Heart left ventricle (tissue), 16 donors: ENCODE measurements at regions not wholly inside any gene's neighbourhood (a gene's known extent, or its start where the extent isn't known, plus 50 kb on each side); places are given as distances from the start of the nearest gene placed in this dataset.

Experiments used
- ATAC-seq, 4 donors: fragments of 200-7000 bp; cut with Tn5 transposase; one replicate each; pipeline ENCODE4 v1.9.1; 2020 to 2022; ENCODE audit warnings: moderate library complexity in 4 of 4, mild to moderate bottlenecking in 3 of 4, moderate number of reproducible peaks in 1 of 4
- DNase-seq, 5 donors: peaks; one replicate each; pipeline ENCODE4 v3.0.0-alpha.2; 2020
- H3K27ac ChIP-seq, 12 donors: fragments of 200-600 bp; sonication (generic) in 4 of 12; one replicate each; pipeline versions ENCODE4 v1.5.0 to v1.8.0; 2016 to 2022; ENCODE audit warnings: mild to moderate bottlenecking in 2 of 12
- H3K27me3 ChIP-seq, 9 donors: fragments of 200-600 bp; sonication (generic) in 2 of 9; one replicate each; pipeline versions ENCODE4 v1.5.1 to v1.8.0; 2016 to 2022; ENCODE audit warnings: mild to moderate bottlenecking in 3 of 9
- H3K36me3 ChIP-seq, 9 donors: fragments of 200-600 bp; sonication (generic) in 2 of 9; one replicate each; pipeline versions ENCODE4 v1.5.0 to v1.8.0; 2018 to 2022; ENCODE audit warnings: mild to moderate bottlenecking in 2 of 9
- H3K4me1 ChIP-seq, 12 donors: fragments of 200-600 bp; sonication (generic) in 4 of 12; one replicate each; pipeline versions ENCODE4 v1.5.0 to v1.8.0; 2016 to 2022; ENCODE audit warnings: mild to moderate bottlenecking in 3 of 12
- H3K4me3 ChIP-seq, 12 donors: fragments of 200-600 bp; sonication (generic) in 4 of 12; one replicate each; pipeline versions ENCODE4 v1.5.0 to v1.8.0; 2017 to 2022; ENCODE audit warnings: mild to moderate bottlenecking in 9 of 12, moderate library complexity in 4 of 12
- H3K9me3 ChIP-seq, 12 donors: fragments of 200-600 bp; sonication (generic) in 4 of 12; one replicate each; pipeline versions ENCODE4 v1.5.0 to v1.8.0; 2016 to 2022; ENCODE audit warnings: mild to moderate bottlenecking in 1 of 12
- CTCF ChIP-seq, 12 donors: fragments of 200-600 bp; sonication (generic) in 4 of 12; IDR thresholded peaks; one replicate each; pipeline versions ENCODE4 v1.5.0 to v1.8.0; 2018 to 2022; ENCODE audit warnings: antibody characterized with exemption in 12 of 12, mild to moderate bottlenecking in 5 of 12
- POLR2A ChIP-seq, 2 donors: fragments of 450-650 bp; IDR thresholded peaks; one replicate each; pipeline ENCODE4 v1.6.1; 2017; ENCODE audit warnings: antibody characterized with exemption in 2 of 2, mild to moderate bottlenecking in 2 of 2, moderate library complexity in 2 of 2
- WGBS, 4 donors: extraction: QIAGEN DNeasy Blood & Tissue Kit in 2 of 4; methylation state at CpG; one replicate each; pipeline versions ENCODE4 v1.1.5 to v1.1.7; 2013 to 2018; 5-methylcytosine and 5-hydroxymethylcytosine counted together
- intact Hi-C, 10 donors: fragments of 100-400 bp; cut with DNase I; formaldehyde crosslinking; loops; one replicate each; pipeline versions ENCODE4 v1.11.1 to v1.14.2; 2022
- donor health status: ischemic (EF 13 %, LVEDD 7.1; RV severe dilation, severe dysfunction).
- donor health status: healthy with polysubstance abuse.
- donor health status: DM: no; HTN: yes; CAD: no.
- donor health status: DM: no; HTN: no; CAD: no.
- donor health status: ischemic (EF 25% LVEDD 6.9; RV normal size, moderate dysfunction).
- donor health status: ischemic (EF 25% LVEDD 5.7; RV mildly dilated, moderate dysfunction).
- donor health status: healthy.
- donor health status: DM: yes; HTN: yes; CAD: no.
- donor health status: ischemic (EF 35%, LVEDD 5.7; RV mildly dilated, moderate dysfunction).
- donor health status: nonischemic (EF 11% LVEDD 7.7; RV severe dilation, severe dysfunction).
- donor health status: DM: yes; HTN: yes; CAD: no.
- donor health status: PGD.
- donor health status: ischemic (EF 29% LVEDD 5.4; RV normal size, mild dysfunction).
- donor health status: nonischemic (EF 23%, LVEDD 6.1; RV moderate dilation, normal function).

- H3K4me1 ChIP-seq: peaks cover 0 to 14% (median 2%) of the 10 kb centered on the region in 12 donors
- ATAC-seq: no peak
- H3K27ac ChIP-seq: no peak overlapping the region
- intact Hi-C loops: loop anchor here in 2 of 10 donors (10.0 kb wide), 2 partner anchors 103 to 593 kb away; no protein-coding TSS in a partner anchor
- no peak overlapping the region for H3K4me3 ChIP-seq
- no peaks in the 10 kb centered on the region for H3K36me3 ChIP-seq
- TF ChIP-seq CTCF (IDR thresholded peaks at IDR 0.05) (no peak), POLR2A (IDR thresholded peaks at IDR 0.05) (no peak)
- WGBS, 4 donors: 83 to 94% (median 89%) methylated on average over 1 of the region's 1 CpG
- H3K9me3 ChIP-seq: no peaks in the 10 kb centered on the region
- H3K27me3 ChIP-seq: no peaks in the 10 kb centered on the region
- no peak for DNase-seq
Measured at GRCh38 chr6:105501826-105502344, 99.0 kb upstream of the PREP start.

GRCh38 chr6:105501246-105501645, 98.4 kb upstream of the PREP start:
- ATAC-seq: no peak
- no peak for TF ChIP-seq CTCF (IDR thresholded peaks at IDR 0.05)
- no peak for TF ChIP-seq POLR2A (IDR thresholded peaks at IDR 0.05)
- DNase-seq: no peak
- intact Hi-C loops: loop anchor here in 2 of 10 donors (10.0 kb wide), 2 partner anchors 104 to 594 kb away; no protein-coding TSS in a partner anchor
- Histone ChIP-seq H3K27me3 (no peaks in the 10 kb centered on the region), H3K4me1 (peaks cover 0 to 14% (median 2%) of the 10 kb centered on the region in 12 donors), H3K27ac (no peak overlapping the region), H3K36me3 (no peaks in the 10 kb centered on the region), H3K4me3 (no peak overlapping the region), H3K9me3 (no peaks in the 10 kb centered on the region)
- 77 to 90% (median 86%) methylated on average over 1 of the region's 1 CpG for WGBS, 4 donors

DNA sequence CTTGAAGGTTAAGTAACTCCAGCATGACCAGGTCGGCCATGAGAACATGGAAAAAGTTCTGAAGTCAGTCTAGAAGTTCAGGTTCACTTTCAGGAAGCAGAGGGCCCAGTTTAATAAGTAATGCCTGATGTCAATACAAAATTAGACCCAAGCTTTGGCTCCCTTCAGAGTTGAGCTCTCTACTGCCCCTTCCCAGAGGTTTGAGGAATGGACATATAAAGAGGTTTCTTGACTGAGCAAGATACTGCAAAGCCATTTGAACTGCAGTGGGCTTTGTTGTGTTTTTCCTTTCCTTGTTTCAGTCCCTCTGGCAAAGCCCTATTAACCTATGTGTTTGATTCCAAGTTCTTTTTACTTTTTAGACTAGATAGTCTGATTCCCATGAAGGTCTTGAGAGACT, 97.8 kb upstream of the PREP start:
- TF ChIP-seq POLR2A (IDR thresholded peaks at IDR 0.05) (no peak), CTCF (IDR thresholded peaks at IDR 0.05) (no peak)
- intact Hi-C loops: loop anchor here in 2 of 10 donors (10.0 kb wide), 2 partner anchors 104 to 594 kb away; no protein-coding TSS in a partner anchor
- H3K9me3 ChIP-seq: no peaks in the 10 kb centered on the region

GRCh38 chr6:105499931-105500330, 97.0 kb upstream of the PREP start:
- Histone ChIP-seq H3K27ac (no peak overlapping the region), H3K36me3 (no peaks in the 10 kb centered on the region), H3K27me3 (no peaks in the 10 kb centered on the region), H3K9me3 (no peaks in the 10 kb centered on the region), H3K4me1 (peaks cover 0 to 11% (median 4%) of the 10 kb centered on the region in 12 donors), H3K4me3 (no peak overlapping the region)
- no peak for TF ChIP-seq POLR2A (IDR thresholded peaks at IDR 0.05)
- TF ChIP-seq CTCF (IDR thresholded peaks at IDR 0.05): no peak
- no peak for DNase-seq
- 51 to 63% (median 60%) methylated on average over 3 of the region's 3 CpGs for WGBS, 4 donors
- ATAC-seq: no peak
- intact Hi-C loops: loop anchor here in 3 of 10 donors (10.0 kb wide), 2 partner anchors 105 to 595 kb away; no protein-coding TSS in a partner anchor

More for the DNA sequence above, 97.8 kb upstream of the PREP start:
- no peaks in the 10 kb centered on the region for H3K36me3 ChIP-seq
- WGBS, 4 donors: 86 to 100% (median 96%) methylated on average over 1 of the region's 1 CpG
- peaks cover 0 to 14% (median 2%) of the 10 kb centered on the region in 12 donors for H3K4me1 ChIP-seq
- no peak for ATAC-seq
- no peak overlapping the region for H3K4me3 ChIP-seq
- H3K27ac ChIP-seq: no peak overlapping the region
- no peaks in the 10 kb centered on the region for H3K27me3 ChIP-seq
- DNase-seq: no peak
